GM23248 (cell line): ENCODE measurements at regions not wholly inside any gene's neighbourhood (a gene's known extent, or its start where the extent isn't known, plus 50 kb on each side); places are given as distances from the start of the nearest gene placed in this dataset.

Experiments
- EZH2 ChIP-seq: fragments of 200-600 bp; sonication (generic); IDR thresholded peaks from 2 replicates; pipeline ENCODE4 v1.6.1; 2018; ENCODE audit warnings: antibody characterized with exemption, mild to moderate bottlenecking; ENCODE audit not compliant: insufficient read depth, poor library complexity, severe bottlenecking
- EZH2phosphoT487 ChIP-seq: fragments of 200-600 bp; sonication (generic); IDR thresholded peaks from 2 replicates; pipeline ENCODE4 v1.6.1; 2018; ENCODE audit warnings: antibody characterized with exemption, moderate library complexity, mild to moderate bottlenecking, low read depth; ENCODE audit not compliant: insufficient read depth

- TF ChIP-seq EZH2phosphoT487 (no peak), EZH2 (no peak)
Observed at GRCh38 chr18:3380384-3380961, 69.5 kb upstream of the TGIF1 start.
